ENCODE measurements at regions not wholly inside any gene's neighbourhood (a gene's known extent, or its start where the extent isn't known, plus 50 kb on each side); places are given as distances from the start of the nearest gene placed in this dataset.

- no peak for TF ChIP-seq CTCF (IDR thresholded peaks at IDR 0.05)
- no peak for TF ChIP-seq POLR2A (IDR thresholded peaks at IDR 0.05)
Observed at GRCh38 chr13:53285896-53286430, 257.4 kb downstream of the OLFM4 start.
